H1 (cell line): ENCODE measurements at regions not wholly inside any gene's neighbourhood (a gene's known extent, or its start where the extent isn't known, plus 50 kb on each side); places are given as distances from the start of the nearest gene placed in this dataset.

ENCODE experiments used
- CHD7 ChIP-seq: fragments of 300-600 bp; sonication (generic); IDR thresholded peaks from 2 replicates; pipeline ENCODE4 v1.7.1; 2012; ENCODE audit warnings: low read length, moderate library complexity, mild to moderate bottlenecking, inconsistent platforms; ENCODE audit not compliant: insufficient replicate concordance
- CREB1 ChIP-seq: IDR thresholded peaks from 2 replicates; pipeline ENCODE4 v1.6.1; 2012; ENCODE audit warnings: inconsistent platforms
- TAF7 ChIP-seq: optimal IDR thresholded peaks from 2 replicates; pipeline ENCODE3; 2011; ENCODE audit warnings: low read depth, mild to moderate bottlenecking, inconsistent platforms, low read length, moderate library complexity, borderline replicate concordance
- TCF12 ChIP-seq: IDR thresholded peaks from 2 replicates; pipeline ENCODE4 v1.6.1; 2011; ENCODE audit warnings: low read depth, mild to moderate bottlenecking, low read length
- YY1 ChIP-seq: IDR thresholded peaks from 2 replicates; pipeline ENCODE4 v1.6.1; 2011; ENCODE audit warnings: low read depth, mild to moderate bottlenecking, low read length

DNA sequence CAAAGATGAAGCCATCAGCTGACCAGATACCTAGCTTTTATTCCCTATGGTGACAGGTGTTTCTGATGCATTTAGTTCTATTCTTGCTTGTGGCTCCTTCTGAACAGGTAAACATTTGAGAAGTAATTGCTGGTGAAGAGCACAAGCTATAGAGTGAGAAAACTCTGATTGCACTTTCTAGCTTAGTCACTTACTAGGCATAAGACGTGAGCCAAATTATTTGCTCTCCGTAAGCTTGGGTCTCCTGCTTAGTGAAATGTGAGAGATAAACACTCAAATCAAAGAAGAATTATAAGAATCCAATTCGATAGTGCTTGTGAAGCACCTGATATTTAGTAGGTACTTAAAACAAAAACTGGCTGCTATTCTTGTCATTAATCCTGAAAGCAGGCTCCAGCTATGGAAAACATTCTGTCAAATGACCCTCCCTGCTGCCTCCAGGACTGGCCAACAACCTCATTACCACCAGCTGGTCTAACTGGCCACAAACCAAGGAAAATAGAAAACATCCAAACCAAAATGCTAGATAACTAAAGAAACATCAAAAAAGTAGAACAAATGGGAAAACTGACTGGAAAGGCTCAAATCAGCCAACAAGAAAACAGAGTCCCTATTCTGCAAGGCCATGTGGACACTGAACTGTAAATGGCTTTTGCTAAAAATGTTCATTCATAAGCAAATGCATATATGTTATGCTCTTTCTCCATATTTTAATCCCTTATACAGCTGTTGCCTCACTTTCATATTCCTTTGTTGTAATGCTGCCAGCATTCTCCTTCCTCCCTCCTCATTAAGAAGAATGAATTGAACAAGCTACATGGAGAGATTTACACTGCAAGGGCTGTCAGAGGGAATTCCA, 616.1 kb downstream of the DTWD2 start (continued):
- no peak for TF ChIP-seq TAF7
- no peak for TF ChIP-seq YY1
- no peak for TF ChIP-seq CHD7
- no peak for TF ChIP-seq CREB1
- TF ChIP-seq TCF12: no peak
- TF ChIP-seq, all 59 proteins: peak for 0
